ENCODE measurements at regions not wholly inside any gene's neighbourhood (a gene's known extent, or its start where the extent isn't known, plus 50 kb on each side); places are given as distances from the start of the nearest gene placed in this dataset.

DNA sequence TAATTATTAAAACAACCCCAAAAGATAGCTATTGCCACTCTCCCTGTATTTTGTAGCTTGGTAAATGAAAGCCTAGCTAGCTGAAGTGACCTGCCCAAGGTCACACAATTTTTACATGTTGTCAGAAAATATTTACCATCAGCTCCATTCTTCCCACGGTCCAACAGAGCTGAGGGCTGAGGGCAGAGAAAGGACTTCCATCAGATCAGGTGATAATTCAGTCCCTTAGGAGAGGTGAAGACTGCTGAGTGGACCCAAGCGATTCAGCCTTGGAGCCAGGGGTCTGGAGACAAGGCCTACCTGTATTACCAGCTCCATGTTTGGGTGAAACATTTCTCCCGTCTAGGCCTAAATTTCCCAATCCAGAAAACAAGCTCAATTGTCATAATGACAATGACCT, 149.5 kb upstream of the TSHZ3 start:
- TF ChIP-seq TAF1 (conservative IDR thresholded peaks at IDR 0.05) (no peak), JUND (IDR thresholded peaks at IDR 0.05) (no peak), RAD21 (IDR thresholded peaks at IDR 0.05) (no peak), EGR1 (IDR thresholded peaks at IDR 0.05; ENCODE audit: low read depth in 2 of 2) (no peak), GABPA (IDR thresholded peaks at IDR 0.05 in 1 of 2, conservative IDR thresholded peaks at IDR 0.05 in 1 of 2) (no peak), HNF4G (IDR thresholded peaks at IDR 0.05) (no peak), YY1 (IDR thresholded peaks at IDR 0.05) (no peak)
- TF ChIP-seq, protein P1, sequence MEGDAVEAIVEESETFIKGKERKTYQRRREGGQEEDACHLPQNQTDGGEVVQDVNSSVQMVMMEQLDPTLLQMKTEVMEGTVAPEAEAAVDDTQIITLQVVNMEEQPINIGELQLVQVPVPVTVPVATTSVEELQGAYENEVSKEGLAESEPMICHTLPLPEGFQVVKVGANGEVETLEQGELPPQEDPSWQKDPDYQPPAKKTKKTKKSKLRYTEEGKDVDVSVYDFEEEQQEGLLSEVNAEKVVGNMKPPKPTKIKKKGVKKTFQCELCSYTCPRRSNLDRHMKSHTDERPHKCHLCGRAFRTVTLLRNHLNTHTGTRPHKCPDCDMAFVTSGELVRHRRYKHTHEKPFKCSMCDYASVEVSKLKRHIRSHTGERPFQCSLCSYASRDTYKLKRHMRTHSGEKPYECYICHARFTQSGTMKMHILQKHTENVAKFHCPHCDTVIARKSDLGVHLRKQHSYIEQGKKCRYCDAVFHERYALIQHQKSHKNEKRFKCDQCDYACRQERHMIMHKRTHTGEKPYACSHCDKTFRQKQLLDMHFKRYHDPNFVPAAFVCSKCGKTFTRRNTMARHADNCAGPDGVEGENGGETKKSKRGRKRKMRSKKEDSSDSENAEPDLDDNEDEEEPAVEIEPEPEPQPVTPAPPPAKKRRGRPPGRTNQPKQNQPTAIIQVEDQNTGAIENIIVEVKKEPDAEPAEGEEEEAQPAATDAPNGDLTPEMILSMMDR (IDR thresholded peaks at IDR 0.05; ENCODE audit: low read depth, low read length, missing input control): no peak
- TF ChIP-seq, protein P2, sequence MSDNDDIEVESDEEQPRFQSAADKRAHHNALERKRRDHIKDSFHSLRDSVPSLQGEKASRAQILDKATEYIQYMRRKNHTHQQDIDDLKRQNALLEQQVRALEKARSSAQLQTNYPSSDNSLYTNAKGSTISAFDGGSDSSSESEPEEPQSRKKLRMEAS (IDR thresholded peaks at IDR 0.05): no peak
- TF ChIP-seq, protein P3, sequence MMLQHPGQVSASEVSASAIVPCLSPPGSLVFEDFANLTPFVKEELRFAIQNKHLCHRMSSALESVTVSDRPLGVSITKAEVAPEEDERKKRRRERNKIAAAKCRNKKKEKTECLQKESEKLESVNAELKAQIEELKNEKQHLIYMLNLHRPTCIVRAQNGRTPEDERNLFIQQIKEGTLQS (IDR thresholded peaks at IDR 0.05): no peak
- TF ChIP-seq, protein P4, sequence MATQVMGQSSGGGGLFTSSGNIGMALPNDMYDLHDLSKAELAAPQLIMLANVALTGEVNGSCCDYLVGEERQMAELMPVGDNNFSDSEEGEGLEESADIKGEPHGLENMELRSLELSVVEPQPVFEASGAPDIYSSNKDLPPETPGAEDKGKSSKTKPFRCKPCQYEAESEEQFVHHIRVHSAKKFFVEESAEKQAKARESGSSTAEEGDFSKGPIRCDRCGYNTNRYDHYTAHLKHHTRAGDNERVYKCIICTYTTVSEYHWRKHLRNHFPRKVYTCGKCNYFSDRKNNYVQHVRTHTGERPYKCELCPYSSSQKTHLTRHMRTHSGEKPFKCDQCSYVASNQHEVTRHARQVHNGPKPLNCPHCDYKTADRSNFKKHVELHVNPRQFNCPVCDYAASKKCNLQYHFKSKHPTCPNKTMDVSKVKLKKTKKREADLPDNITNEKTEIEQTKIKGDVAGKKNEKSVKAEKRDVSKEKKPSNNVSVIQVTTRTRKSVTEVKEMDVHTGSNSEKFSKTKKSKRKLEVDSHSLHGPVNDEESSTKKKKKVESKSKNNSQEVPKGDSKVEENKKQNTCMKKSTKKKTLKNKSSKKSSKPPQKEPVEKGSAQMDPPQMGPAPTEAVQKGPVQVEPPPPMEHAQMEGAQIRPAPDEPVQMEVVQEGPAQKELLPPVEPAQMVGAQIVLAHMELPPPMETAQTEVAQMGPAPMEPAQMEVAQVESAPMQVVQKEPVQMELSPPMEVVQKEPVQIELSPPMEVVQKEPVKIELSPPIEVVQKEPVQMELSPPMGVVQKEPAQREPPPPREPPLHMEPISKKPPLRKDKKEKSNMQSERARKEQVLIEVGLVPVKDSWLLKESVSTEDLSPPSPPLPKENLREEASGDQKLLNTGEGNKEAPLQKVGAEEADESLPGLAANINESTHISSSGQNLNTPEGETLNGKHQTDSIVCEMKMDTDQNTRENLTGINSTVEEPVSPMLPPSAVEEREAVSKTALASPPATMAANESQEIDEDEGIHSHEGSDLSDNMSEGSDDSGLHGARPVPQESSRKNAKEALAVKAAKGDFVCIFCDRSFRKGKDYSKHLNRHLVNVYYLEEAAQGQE (IDR thresholded peaks at IDR 0.05): no peak
